ENCODE measurements at regions not wholly inside any gene's neighbourhood (a gene's known extent, or its start where the extent isn't known, plus 50 kb on each side); places are given as distances from the start of the nearest gene placed in this dataset.

DNA sequence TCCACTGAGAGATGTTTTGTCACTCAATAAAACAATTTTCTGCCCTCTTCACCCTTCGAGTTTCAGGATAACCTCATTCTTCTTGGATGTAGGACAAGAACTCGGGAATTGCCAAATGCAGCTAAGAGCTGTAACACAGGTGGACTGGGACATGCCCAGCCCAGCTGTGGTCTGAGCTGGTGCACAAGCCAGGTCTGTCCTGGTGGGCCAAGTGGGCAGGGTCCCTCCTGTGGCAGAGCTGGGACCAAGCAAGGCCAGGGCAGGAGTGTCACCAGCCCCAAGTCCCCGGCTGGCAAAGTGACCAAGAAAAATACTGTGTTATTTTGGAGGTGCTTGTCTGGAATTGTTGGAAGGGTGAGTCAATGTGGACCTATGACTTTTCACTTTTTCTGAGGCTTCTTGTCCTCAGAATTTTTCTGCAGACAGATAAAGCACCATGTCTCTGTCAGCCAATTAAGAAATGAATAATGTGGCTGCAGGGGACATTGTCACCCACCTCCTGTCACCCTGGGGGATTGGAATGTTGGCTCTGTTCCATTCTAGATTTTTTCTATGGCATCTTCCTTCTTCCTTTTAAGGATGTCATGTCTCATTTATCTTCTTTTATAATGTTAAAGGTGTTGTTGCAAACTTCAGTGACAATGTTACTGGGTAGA lies 645.2 kb upstream of the EPHA6 start:
- intact Hi-C loops (cut with micrococcal nuclease), result no loop called here
- TF ChIP-seq, protein P1, sequence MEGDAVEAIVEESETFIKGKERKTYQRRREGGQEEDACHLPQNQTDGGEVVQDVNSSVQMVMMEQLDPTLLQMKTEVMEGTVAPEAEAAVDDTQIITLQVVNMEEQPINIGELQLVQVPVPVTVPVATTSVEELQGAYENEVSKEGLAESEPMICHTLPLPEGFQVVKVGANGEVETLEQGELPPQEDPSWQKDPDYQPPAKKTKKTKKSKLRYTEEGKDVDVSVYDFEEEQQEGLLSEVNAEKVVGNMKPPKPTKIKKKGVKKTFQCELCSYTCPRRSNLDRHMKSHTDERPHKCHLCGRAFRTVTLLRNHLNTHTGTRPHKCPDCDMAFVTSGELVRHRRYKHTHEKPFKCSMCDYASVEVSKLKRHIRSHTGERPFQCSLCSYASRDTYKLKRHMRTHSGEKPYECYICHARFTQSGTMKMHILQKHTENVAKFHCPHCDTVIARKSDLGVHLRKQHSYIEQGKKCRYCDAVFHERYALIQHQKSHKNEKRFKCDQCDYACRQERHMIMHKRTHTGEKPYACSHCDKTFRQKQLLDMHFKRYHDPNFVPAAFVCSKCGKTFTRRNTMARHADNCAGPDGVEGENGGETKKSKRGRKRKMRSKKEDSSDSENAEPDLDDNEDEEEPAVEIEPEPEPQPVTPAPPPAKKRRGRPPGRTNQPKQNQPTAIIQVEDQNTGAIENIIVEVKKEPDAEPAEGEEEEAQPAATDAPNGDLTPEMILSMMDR (IDR thresholded peaks at IDR 0.05; ENCODE audit: borderline replicate concordance), result no peak
- Histone ChIP-seq H3K4me1 (no peaks in the 10 kb centered on the region), H3K9me3 (replicated peaks) (peaks cover 34% of the 10 kb centered on the region), H3K4me3 (no peak overlapping the region), H3K36me3 (no peaks in the 10 kb centered on the region), H3K27ac (replicated peaks) (no peak overlapping the region), H3K27me3 (ENCODE audit: low read depth) (no peaks in the 10 kb centered on the region)
- no peak for DNase-seq

DNA sequence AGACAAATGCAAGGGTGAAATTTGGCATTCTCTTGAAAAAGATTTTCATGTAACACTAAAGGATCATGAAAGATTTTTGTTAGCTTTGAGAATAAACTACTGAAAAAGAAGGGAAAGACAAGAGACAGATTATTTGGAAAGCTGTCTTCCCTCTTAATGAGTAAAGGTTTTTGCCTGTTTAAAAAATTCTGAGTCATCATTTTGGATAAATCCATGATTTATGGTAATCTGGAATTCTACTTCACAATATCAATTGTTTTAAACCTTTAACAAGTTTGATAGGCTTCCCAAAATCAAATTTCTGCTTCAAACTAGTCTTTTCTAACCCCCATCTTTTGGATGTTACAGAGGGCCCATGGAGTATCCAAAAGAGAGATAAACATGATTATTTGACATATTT lies 641.5 kb upstream of the EPHA6 start:
- DNase-seq, result no peak
- Histone ChIP-seq H3K27ac (replicated peaks) (no peak overlapping the region), H3K4me1 (no peaks in the 10 kb centered on the region), H3K36me3 (no peaks in the 10 kb centered on the region), H3K27me3 (ENCODE audit: low read depth) (no peaks in the 10 kb centered on the region), H3K4me3 (no peak overlapping the region), H3K9me3 (replicated peaks) (peaks cover 47% of the 10 kb centered on the region)
- TF ChIP-seq, protein P1 (IDR thresholded peaks at IDR 0.05; ENCODE audit: borderline replicate concordance), result no peak
- intact Hi-C loops (cut with micrococcal nuclease), result no loop called here

DNA sequence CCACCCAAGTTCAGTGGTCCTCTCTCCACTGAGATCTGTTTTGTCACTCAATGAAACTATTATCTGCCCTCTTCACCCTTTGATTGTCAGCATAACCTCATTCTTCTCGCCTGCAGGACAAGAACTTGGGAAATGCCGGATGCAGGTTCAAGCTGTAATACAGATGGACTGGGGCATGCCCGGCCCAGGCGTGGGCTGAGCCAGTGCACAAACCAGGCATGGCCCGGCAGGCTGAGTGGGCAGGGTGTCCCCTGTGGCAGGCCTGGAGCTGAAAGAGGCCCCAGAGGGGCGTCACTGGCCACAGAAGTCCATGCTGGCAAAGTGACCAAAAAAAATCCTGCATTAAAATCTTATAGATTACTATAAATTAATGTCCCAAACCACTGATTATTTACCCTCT lies 638.9 kb upstream of the EPHA6 start:
- intact Hi-C loops (cut with micrococcal nuclease), result no loop called here
- DNase-seq, result no peak
- Histone ChIP-seq H3K4me3 (no peak overlapping the region), H3K9me3 (replicated peaks) (peaks cover 30% of the 10 kb centered on the region), H3K4me1 (no peaks in the 10 kb centered on the region), H3K27ac (replicated peaks) (no peak overlapping the region), H3K36me3 (no peaks in the 10 kb centered on the region), H3K27me3 (ENCODE audit: low read depth) (no peaks in the 10 kb centered on the region)
- TF ChIP-seq, protein P1 (IDR thresholded peaks at IDR 0.05; ENCODE audit: borderline replicate concordance), result no peak

DNA sequence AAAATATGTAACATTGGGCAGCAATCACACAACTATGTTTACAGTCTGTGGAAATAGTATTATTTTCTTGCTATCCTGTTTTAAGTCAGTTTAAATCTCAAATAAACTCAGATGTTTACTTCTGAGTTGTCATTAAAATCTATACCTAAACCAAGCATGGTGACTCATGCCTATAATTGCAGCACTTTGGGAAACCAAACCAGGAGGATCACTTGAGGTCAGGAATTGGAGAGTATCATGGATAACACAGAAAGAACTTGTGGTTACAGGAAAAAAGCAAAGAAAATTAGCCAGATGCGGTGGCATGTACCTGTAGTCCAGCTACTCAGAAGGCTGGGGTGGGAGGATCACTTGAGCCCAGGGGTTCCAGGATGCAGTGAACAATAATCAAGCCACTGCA lies 631.6 kb upstream of the EPHA6 start:
- H3K36me3 ChIP-seq, result no peaks in the 10 kb centered on the region
- DNase-seq, result no peak
- no peak overlapping the region for H3K4me3 ChIP-seq
- intact Hi-C loops (cut with micrococcal nuclease), result no loop called here
- H3K9me3 ChIP-seq (replicated peaks), result no peaks in the 10 kb centered on the region
- H3K4me1 ChIP-seq, result no peaks in the 10 kb centered on the region
- H3K27ac ChIP-seq (replicated peaks), result no peak overlapping the region
- H3K27me3 ChIP-seq (ENCODE audit: low read depth), result no peaks in the 10 kb centered on the region
- TF ChIP-seq, protein P1 (IDR thresholded peaks at IDR 0.05; ENCODE audit: borderline replicate concordance), result no peak

DNA sequence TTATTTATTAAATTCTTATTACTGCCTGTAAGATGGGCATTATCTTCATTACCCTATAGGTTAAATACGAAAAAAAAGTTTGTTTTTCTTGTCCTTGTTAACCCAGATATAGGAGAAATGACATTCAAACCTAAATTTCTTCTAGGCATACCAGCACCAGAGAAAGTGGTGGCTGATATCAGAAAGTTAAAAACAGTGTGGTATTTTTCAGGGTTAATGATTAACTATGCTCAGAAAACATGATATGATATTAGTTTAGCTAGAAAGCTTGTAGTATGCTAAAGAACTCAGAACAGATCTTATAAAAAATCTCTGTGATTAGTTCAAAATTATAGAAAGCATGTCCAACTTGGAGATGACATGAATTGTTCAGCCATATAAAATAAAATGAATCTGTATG lies 630.5 kb upstream of the EPHA6 start:
- TF ChIP-seq, protein P1 (IDR thresholded peaks at IDR 0.05; ENCODE audit: borderline replicate concordance), result no peak
- intact Hi-C loops (cut with micrococcal nuclease), result no loop called here

More for the DNA sequence above, 630.5 kb upstream of the EPHA6 start:
- Histone ChIP-seq H3K27me3 (ENCODE audit: low read depth) (no peaks in the 10 kb centered on the region), H3K4me3 (no peak overlapping the region), H3K9me3 (replicated peaks) (no peaks in the 10 kb centered on the region), H3K36me3 (no peaks in the 10 kb centered on the region), H3K27ac (replicated peaks) (no peak overlapping the region), H3K4me1 (no peaks in the 10 kb centered on the region)
- no peak for DNase-seq
